Hematopoietic multipotent progenitor cell treated with erythropoietin and hydrocortisone succinate and interleukin-3 and kit ligand, for 15 days (in vitro differentiated cells): ENCODE measurements at regions not wholly inside any gene's neighbourhood (a gene's known extent, or its start where the extent isn't known, plus 50 kb on each side); places are given as distances from the start of the nearest gene placed in this dataset.
"Not testable (repeated sequence)": the region's sequence is repeated elsewhere in the genome, so short reads cannot be mapped to it uniquely, and the experiment has no call there.

ENCODE experiments used
- DNase-seq: peaks from one replicate; pipeline ENCODE4 v3.0.0-alpha.2; 2015; ENCODE audit warnings: low spot score

- DNase-seq, result no peak
Measured at GRCh38 chr6:85747093-85747492, 104.4 kb upstream of the SYNCRIP start.

DNA sequence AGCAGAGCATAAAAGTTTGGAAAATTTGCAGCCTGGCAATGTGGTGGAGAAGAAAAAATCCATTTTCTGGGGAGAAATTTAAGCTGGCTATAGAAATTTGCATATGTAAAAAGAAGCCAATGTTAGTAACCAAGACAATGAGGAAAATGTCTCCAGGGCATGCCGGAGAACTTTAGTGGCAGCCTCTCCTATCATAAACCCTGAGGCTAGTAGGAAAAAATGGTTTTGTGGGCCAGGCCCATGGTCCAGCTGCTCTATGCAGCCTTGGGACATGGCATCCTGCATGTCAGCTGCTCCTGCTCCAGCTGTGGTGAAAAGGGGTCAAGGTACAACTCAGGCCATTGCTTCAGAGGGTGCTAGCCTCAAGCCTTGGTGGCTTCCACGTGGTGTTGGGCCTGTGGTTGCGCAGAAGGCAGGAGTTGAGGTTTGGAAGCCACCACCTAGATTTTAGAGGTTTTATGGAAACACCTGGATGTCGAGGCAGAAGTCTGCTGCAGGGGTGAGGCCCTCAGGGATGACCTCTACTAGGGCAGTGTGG is 101.8 kb upstream of the SYNCRIP start:
- no peak for DNase-seq

DNA sequence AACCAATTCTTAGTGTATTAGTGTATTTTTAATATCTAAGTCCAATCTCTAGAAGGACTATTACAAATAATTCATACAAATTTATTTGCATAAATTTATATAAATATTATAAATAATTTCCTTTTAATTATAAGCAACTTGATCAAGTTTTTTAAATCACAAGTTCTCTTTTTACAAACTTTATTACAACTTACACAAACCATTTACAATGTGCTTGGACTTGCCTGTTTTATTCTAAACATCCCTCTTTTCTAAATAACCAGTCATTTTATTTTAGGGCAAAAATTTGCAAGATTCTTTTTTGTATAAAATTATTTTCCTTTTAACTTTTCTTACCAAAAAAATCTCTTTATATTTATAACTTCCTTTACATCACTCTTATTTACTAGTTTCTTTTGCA is 83.5 kb upstream of the SYNCRIP start:
- no peak for DNase-seq

DNA sequence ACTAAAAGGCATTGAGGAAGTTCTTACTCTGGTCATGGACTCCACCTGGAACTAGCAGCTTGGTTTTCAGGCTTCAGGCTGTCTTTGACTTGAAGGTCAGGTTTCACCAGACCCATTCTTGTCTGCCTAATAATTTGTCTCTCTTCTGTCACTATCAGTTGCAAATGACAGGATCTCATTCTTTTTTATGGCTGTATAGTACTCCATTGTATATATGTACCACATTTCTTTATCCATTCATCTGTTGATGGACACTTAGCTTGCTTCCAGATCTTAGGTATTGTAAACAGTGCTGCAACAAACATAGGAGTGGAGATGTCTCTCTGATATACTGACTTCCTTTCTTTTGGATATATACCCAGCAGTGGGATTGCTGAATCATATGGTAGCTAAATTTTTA is 73.1 kb upstream of the SYNCRIP start:
- no peak for DNase-seq

DNA sequence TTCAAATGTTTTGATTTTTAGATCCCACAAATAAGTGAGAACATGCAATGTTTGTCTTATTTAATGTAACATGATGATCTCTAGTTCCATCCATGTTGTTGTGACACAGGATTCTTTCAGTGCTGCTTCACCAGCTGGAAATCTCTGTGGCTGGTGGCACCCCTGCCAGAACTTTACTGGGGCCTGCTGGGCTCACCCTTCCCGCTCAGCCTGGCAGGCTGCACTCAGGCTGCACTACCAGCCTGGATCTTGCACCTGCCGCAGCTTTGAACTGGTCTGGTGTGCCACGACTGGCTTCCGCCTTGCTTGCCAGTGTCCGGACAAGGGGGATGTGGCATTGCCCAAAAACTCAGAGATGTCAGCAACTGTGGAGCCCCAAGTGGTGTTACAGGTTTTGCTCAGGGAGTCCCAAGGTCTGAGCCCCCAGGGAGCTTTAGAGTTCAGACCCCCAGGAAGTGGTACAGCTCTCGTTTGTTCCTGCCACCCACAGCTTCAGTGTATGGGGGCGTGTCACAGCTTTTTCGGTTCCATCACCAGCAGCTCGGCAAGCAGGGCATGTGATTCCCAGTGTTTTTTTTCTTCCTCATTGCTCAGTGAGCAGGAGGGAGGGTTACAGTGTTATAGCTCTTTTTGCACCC is 72.3 kb upstream of the SYNCRIP start:
- DNase-seq, result no peak

GRCh38 chr6:85712346-85712745 is 69.7 kb upstream of the SYNCRIP start:
- no peak for DNase-seq

GRCh38 chr6:85707515-85708145 is 64.9 kb upstream of the SYNCRIP start:
- DNase-seq, result not testable (repeated sequence)

DNA sequence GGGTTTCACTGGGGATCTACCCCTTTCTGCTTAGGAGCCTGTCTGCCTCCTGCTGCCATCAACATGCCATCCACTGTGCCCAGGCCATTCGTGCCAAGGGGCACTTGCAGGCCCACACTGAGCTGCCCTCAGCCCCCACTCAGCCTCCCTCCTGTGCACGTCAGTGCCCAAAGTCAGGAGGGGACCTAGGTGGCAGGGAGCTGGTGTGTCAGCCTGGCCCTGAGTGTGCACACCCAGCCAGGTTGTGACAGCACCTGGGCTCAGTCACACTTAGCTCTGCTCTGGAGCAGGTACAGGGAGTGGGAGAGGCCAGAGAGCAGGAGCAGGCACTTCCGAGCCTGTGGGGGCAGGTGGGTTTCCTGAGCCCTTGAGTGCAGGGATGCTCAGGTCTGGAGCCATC is 63.6 kb upstream of the SYNCRIP start:
- no peak for DNase-seq

GRCh38 chr6:85705220-85705619 is 62.5 kb upstream of the SYNCRIP start:
- no peak for DNase-seq

DNA sequence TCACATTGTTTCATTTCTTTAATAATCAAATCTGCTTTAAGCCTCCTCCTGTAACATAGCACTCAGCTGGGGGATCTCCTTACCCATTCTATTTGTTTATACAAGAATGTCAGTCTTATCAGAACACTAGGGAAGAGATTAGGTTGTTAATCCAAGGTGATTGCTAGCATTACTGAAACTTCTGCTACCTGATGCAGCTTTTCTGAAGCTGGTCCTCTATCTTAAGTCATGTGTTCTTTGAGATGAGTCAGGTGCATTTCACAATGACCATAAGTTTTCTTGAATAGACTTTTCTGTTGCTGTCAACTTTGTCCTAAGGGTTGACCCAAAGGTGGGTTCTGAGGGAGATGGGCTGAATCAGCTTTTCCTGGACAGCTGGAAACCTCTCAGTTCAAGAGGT is 60.7 kb upstream of the SYNCRIP start:
- DNase-seq, result no peak
